HG03045 (cell line): ENCODE measurements at regions not wholly inside any gene's neighbourhood (a gene's known extent, or its start where the extent isn't known, plus 50 kb on each side); places are given as distances from the start of the nearest gene placed in this dataset.

Experiments
- ATAC-seq: cut with Tn5 transposase; IDR thresholded peaks from one replicate; pipeline ENCODE4 v1.9.1; 2021; ENCODE audit warnings: mild to moderate bottlenecking, moderate library complexity; ENCODE audit not compliant: unreplicated experiment

DNA sequence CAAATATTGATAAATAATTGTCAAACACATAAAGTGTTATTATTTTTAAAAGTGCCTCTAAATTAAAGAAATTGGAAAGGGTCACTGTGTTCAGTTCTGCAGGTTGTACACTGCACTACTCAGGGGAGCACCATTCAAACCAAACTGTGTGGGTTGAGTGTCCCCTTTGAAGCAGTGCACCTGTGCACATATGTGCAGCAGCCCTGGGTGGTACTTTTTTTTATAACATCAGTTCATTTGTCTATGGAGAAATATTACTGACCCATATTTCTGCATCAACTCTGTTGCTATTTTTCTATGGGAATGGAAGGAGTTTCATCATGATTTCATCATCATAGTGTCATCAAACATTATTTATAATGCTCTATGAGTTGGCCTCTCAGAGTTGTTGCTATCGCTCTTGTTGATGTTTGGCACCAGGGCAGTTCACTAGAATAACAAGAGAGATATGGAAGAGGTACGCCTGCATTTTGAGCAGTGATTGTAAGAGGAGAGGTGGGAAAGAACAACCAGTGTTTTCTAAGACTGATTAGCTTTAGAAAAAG lies 457.6 kb downstream of the TFAP2A start:
- no peak for ATAC-seq

DNA sequence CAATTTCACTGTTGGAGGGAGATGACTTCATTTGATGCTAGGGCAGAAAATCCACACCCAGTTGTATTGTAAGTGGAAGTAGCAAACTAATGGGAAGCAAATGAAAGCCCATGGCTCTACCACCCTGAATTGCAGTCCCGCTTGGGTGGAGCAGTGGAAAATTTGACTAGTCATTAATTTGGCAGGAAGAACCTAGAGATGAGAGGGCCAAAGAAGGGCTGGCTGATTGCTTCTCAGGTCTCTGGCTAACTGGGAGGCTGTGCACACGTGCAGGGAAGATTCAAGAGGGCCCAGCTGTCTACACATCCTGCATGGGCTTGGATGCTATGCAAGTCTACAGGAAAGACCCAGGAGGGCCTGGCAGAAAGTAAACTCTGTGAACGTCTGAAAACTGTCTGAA lies 466.2 kb downstream of the TFAP2A start:
- no peak for ATAC-seq

DNA sequence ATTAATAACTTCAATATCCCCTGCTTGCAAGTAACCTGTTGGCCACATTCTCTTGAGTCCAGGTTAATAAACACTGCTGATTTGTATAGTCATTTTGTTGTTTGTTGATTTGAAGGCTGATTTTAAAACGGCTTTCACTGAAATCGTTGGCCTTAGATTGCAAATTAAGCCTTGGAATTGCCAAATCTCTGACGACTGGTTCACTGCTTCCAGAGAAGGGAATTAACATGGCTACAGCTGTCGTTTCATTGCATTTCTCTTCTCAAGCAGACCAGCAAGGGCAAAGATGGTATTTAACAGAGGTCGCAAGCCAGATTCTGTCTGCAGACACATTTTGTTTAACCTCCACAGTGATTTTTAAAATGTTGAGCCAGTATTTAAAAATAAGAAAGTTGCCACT lies 470.9 kb downstream of the TFAP2A start:
- no peak for ATAC-seq

DNA sequence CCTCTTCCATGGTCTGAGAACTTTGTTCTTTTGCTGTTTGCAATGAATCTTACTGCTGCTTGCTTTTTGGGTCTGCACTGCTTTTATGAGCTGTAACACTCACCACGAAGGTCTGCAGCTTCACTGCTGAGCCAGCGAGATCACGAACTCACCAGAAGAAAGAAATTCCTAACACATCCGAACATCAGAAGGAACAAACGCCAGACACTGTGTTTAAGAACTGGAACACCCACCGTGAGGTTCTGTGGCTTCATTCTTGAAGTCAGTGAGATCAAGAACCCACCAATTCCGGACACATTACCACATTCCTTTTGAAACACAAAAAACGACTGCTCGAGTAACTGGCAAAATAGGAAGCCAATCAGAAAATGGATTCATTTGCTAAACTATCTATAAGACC lies 471.8 kb downstream of the TFAP2A start:
- no peak for ATAC-seq

DNA sequence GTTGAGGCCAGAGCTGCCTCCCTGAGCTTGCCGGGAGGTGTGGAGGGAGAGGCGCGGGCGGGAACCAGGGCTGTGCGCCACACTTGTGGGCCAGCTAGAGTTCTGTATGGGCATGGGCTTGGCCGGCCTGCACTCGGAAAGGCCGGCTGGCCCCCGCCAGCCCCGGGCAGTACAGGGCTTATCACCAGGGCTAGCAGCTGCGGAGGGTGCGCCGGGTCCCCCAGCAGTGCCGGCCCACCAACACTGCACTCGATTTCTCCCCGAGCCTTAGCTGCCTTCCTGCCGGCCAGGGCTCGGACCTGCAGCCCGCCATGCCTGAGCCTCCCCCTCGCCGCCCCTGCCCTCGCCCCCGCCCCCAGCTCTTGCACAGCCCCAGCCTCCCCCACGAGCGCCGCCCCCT lies 472.7 kb downstream of the TFAP2A start:
- ATAC-seq = no peak

DNA sequence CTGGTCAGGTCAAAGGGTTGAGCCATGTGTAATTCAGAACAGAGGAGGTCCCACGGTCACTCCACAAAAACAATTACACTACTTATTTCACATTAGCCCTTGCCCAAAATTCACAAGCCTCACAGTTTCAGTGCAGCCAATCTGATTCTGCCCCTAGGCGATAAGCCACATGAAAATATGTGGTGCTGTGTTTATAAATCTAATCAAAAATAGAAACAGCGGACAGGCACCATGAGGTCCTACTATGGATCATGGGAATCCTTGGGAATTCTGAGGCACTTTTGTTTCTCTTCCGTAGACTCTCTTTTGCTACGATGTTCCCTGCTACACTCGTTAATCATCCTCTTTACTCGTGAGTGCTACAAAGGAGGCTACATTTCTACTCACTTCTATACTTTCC lies 476.1 kb downstream of the TFAP2A start:
- no peak for ATAC-seq

DNA sequence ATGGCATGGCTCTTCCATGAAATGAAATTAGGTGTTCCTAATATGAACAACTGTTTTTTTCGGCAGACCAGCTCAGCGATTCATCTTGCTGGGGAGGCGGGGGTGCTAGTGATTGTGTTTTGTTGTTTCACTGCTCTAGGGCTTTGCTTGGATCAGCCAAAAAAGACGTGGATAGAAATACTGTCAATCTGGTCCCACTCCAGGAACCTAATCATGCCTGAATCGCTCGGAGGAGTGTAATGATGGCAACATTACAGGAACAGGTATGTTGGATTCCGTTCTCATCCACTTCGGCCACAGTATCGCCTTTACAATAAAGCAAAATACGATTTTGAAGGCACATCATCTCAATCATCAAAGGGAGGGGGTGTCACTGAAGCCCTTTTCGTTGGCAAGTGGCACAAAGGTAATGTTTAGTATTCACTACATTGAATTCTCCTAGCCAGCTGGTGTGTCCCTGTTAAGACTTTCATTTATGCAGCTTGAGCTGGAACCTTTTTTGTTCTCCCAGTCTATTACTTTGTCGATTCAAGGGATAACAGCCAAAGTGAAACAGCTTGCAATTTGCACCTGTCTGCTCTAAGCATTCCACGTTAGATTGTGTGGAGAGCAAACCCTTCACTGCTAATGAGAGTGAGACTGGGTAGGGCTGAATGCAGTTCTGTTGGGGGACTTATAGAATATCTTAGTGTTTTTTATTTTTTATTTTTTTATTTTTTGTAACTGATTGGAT lies 477.7 kb downstream of the TFAP2A start:
- ATAC-seq = no peak

DNA sequence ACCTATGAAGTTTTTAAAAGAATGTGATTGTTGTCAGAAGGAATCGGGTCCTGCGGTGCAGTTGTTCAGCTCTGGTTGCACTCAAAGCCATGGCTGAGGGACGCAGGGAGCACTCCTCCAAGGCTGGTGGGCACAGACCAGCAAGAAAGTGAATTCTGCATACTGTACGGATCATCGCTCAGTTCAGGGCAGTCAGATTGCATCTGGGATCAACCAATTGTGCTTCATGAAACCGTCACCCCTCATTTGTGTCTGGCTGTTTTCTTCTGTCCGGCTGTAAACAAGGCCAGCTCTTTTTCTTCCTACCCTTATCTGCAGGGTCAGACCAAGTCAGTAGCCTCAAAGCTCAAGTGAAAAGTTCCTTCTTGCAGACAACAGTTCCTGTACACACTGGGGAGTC lies 478.3 kb downstream of the TFAP2A start:
- ATAC-seq = no peak

DNA sequence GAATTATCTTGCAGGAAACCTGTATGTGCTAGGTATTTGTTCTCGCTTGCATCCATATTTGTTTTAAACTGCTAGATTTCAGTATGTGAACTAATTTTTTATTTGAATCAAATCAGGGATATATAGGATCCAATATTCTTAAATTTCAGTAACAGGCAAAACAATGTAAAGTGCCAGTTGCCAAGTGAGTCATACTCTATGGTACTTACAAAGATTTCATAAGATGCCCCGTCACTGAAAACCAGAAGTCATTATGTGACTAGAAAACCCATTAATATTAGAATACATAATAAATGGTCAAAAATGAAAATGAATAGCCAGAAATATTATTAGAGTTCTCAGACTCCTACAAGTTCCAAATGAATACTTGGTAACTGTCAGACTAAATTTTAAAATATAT lies 481.2 kb downstream of the TFAP2A start:
- no peak for ATAC-seq

DNA sequence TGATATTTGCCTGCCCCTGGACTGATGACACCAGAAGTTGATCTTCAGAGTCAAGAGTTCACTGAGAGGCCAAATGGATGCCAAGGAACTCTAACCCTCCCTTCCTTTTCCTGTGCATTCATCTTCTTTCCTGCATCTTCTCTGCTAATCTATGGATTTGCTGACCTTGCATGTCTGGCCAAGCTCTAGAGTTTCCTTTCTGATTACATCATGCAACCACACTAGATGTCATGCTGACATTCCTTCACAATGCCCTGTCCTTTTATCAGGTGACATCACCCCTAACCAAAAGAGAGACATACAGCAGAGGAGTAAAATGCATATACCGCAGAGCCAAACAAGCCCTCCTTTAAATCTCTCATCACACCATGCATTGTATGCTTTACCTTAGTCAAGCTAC lies 487.6 kb downstream of the TFAP2A start:
- no peak for ATAC-seq

DNA sequence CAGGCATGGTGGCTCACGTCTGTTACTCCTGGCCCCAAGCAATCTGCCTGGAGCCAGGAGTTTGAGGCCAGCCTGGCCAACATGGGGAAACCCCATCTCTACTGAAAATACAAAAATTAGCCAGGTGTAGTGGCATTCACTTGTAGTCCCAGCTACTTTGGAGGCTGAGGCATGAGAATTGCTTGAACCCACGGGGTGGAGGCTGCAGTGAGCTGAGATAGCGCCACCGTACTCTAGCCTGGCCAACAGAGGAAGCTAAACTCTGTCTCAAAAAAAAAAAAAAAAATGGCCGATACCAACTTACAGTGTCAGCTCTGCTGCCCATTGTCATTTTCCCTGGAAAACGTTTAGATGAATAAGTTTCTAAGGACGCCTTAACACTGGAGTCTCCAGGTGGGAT lies 489.9 kb downstream of the TFAP2A start:
- ATAC-seq = no peak

DNA sequence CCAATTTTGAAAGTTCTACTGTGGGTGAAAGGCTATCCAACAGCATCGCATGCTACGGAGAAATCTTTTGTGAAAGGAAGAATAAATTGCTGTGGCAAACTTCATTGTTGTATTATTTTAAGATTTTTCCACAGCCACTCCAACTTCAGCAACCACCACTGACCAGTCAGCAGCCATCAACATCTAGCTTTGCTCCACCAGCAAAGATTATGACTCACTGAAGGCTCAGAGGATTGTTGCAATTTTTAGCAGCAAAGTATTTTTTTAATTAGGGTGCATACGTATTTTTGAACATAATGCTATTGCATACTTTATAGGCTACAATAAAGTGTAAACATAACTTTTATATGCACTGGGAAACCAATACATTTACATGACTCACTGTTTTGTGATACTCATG lies 493.5 kb downstream of the TFAP2A start:
- no peak for ATAC-seq

DNA sequence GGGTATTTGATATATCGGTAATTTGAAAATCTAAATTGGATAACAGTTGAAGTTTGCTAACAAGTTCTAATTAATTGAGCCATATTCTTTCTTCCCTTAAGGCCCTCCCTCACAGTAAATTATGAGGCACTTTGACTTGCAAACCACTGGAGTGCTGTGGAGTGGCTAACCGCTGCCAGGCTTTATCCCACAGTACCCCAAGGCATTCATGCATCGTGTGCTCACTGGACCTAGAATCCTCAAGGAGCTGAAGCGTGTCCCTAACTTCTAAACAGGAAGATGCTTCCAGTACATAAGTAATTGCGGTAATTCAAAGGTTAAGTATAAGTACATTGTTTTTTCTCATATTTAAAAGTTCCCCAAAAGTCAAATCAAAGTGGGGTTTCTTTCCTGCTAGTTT lies 499.9 kb downstream of the TFAP2A start:
- ATAC-seq = no peak

DNA sequence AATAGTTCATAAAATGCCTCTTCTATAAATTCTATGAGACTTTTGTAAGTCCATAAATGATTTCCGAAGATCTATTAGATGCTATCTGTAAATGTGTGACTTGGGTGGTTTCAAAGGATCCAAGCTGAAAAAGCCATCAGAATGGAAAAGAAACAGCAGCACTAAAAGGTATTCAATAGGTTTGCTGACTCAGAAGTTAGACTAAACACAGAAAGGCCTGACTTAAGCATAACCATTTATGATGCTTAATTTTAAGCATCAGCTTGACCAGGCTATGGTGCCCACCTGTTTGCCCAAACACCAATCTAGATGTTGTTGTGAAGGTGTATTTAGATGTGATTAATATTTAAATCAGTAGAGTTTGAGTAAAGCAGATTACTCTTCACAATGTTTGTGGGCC lies 513.5 kb downstream of the TFAP2A start:
- no peak for ATAC-seq

DNA sequence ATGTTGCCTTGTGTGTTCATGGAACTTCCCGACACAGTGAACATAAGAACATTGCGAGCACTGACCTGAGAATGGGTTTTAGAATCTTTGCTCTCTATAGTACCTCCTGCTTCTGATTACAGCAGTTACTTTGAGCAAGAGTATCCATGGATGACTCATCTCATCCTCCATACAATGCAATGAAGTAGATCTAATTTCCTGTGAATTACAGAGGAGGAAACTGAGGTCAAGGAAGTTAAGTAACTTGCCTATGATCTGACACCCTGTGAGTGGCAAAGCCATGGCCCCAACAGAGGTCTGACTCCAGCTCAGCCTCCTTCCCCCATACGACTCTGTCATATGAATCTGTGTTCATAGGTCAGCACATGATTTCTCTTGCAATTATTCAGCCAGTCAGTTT lies 518.1 kb downstream of the TFAP2A start:
- no peak for ATAC-seq

DNA sequence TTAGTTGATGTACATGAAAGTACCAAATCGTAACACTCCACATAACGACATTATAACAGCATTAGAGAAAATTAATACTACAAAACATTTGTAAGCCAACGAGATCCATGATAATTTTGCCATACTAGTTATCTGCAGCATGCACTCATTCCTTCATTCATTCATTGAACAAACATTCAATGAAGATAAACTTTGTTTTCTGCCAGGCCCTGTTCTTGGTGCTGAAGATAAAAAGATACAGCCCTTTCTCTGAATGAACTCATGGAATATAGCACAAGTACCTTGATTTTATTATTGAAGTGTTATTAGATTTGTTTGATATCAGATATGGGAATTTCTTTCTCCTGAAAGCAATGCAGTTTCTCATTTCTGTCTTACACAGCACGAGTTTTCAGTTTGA lies 524.0 kb downstream of the TFAP2A start:
- no peak for ATAC-seq

DNA sequence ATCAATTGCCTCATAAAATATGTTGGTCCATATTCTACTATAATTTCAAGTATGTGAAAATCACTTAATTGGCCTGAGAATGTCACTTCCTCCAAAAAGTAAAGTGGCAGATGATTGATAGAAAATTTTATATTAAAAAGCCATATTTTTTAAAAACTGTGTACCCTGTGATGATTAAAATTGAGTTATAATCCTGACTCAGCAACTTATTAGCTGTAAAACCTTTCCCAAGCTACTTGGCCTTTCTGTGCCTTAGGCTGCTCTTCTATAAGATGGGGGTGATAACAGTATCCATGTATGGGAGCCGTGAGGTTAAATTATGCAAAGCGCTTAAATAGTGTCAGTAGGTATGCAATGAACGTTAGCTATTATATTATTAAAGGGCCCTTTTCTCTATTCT lies 524.4 kb downstream of the TFAP2A start:
- no peak for ATAC-seq

DNA sequence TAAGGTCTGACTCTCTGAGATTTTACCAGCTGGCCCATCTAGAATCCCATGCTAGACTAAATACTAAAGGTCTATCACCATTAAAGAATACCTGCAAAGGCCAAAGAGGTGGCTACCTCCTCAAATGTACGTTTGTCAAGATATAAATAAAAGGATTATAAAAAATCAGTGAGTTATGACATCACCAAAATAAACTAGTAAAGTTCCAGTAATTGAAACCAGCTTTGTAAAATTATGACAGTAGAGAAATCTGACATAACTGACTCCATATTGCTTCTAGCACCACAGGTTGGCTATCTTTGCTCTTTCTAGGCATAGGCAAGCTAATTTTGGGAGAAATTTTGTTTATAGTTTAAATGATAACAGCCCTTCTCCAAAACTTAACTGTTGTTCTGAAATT lies 536.3 kb downstream of the TFAP2A start:
- no peak for ATAC-seq

DNA sequence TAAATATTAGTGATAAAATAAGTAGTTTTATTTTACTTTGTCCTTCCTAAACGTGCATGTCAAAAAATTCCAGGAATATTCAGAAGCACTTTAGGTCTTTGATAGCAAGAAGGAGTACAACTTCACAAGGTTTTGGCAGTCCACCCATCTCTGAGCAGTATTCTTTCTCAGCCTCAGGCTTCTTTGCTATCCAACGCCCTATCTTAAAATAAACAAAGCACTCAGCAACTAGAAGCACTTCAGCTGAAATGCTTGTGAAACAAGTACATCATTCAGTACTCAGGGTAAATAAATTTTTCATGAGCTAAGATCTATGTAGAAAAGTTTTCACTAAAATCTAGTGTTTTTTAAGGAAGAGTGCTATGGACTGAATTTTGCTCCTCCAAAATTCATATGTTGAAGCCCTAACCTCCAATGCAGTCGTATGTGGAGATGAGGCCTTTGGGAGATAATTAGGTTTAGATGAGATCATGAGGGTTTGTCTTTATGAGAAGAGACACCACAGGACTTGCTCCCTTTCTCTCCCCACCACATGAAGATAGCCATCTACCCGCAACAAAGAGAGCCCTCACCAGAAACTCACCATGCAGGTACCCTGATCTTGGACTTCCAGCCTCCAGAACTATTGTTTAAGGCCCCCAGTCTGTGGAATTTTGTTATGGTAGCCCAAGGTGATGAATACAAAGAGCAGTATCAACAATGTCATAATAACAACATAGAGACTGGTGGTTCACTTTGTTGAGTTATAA lies 539.1 kb downstream of the TFAP2A start:
- no peak for ATAC-seq

DNA sequence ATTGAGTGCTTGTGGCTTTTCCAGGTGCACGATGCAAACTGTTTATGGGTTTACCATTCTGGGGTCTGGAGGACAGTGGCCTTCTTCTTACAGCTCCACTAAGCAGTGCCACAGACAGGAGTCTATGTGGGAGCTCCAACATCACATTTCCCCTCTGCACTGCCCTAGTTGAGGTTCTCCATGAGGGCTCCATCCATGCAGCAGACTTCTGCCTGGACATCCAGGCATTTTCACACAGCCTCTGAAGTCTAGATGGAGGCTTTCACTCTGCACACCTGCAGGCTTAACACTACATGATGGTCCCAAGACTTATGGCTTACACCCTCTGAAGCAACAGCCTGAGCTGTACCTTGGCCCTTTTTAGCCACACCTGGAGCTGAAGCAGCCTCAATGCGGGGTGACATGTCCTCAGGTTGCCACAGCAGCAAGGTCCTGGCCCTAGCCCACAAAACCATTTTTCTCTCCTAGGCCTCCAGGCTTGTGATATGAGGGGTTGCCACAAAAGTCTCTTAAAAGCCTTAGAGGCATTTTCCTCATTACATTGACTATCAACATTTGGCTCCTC lies 552.2 kb downstream of the TFAP2A start:
- ATAC-seq = no peak

DNA sequence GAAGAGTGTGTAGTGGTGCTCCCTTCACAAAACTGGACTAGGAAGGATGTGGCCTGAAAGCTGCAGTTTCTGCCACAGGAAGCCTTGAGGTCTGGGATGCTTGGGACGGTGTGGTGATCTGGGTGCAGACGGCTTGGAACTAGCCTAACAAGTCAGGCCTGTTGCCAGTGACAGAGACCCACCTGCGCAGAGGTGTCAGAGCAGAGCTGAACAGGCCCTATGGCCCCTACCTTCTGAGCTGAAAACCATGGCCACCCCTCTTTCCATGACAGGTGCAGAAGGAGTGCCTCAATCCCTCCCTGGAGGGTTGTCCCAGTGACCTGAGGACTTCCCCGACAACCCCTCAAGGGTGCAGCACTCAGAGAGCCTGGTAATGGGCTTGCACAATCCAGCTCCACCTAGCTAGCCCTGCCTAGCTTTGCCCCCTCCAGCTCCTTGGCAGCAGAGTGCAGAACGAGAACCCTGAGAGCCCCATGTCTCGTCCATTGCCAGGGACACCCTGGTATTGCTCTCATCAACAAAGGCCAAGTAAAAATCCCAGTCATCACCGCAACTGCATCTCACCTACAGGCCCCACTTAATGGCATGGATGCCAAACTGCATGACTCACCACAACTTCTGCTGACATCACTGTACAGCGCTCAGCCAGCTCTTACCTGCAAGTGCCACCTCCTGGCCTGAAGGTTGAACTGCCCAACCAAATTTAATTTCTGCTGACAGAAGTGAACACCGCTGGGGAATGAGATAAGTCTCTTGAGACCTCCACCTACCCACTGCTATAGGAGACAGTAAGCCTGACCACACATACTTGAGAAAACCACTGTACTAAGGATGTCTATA lies 563.1 kb downstream of the TFAP2A start:
- no peak for ATAC-seq
